ENCODE measurements at regions not wholly inside any gene's neighbourhood (a gene's known extent, or its start where the extent isn't known, plus 50 kb on each side); places are given as distances from the start of the nearest gene placed in this dataset.

- H3K36me3 ChIP-seq (ENCODE audit: control insufficient read depth in 2 of 4, insufficient read depth in 4 of 4, low read length in 3 of 4): no peaks in the 10 kb centered on the region; a peak in 1 of 8 replicates
- H3K56ac ChIP-seq (replicated peaks; ENCODE audit: insufficient read length, low read depth, low read length): no peak overlapping the region
- H2AFZ ChIP-seq (ENCODE audit: low read length): no peak overlapping the region
- H3K27me3 ChIP-seq (replicated peaks in 1 of 4; ENCODE audit: control insufficient read depth in 3 of 4, extremely low read depth in 1 of 4, insufficient read depth in 3 of 4, low read length in 3 of 4): no peaks in the 10 kb centered on the region; a peak in 1 of 7 replicates
- H3K4ac ChIP-seq (replicated peaks; ENCODE audit: insufficient read length, low read depth, low read length): no peak overlapping the region
- TF ChIP-seq SIRT6 (IDR thresholded peaks at IDR 0.05; ENCODE audit: low read length) (no peak), KDM5A (IDR thresholded peaks at IDR 0.05; ENCODE audit: low read length) (no peak), SRF (IDR thresholded peaks at IDR 0.05; ENCODE audit: low read depth, low read length) (no peak), NRF1 (IDR thresholded peaks at IDR 0.05; ENCODE audit: low read depth, low read length) (no peak)
- H3K23ac ChIP-seq (ENCODE audit: insufficient read length): no peak overlapping the region
- H3K18ac ChIP-seq (ENCODE audit: extremely low read depth, low read length): no peak overlapping the region
- no peak overlapping the region for H3K27ac ChIP-seq (ENCODE audit: low read depth, low read length)
- no peak overlapping the region for H3K4me2 ChIP-seq (ENCODE audit: insufficient read depth in 1 of 2, low read depth in 2 of 2, low read length in 2 of 2)
- no peak overlapping the region for H4K91ac ChIP-seq (replicated peaks; ENCODE audit: insufficient read length, low read length)
- H3K23me2 ChIP-seq (ENCODE audit: low read depth, low read length): peaks cover 7% of the 10 kb centered on the region
- H4K5ac ChIP-seq (ENCODE audit: insufficient read length, low read depth, low read length): no peak overlapping the region
- ChIA-PET POLR2A (ENCODE audit: partially characterized antibody) (interaction anchor here (1.1 kb wide), 1 partner anchor 10 kb away, joined by 3 read pairs; no protein-coding TSS in a partner anchor), CTCF (ENCODE audit: partially characterized antibody) (interaction anchor here (1.6 to 3.4 kb wide), 2 partner anchors 36 to 83 kb away, joined by 4 to 14 read pairs; no protein-coding TSS in a partner anchor)
- no peaks in the 10 kb centered on the region for H3K79me2 ChIP-seq (ENCODE audit: control insufficient read depth in 1 of 2, insufficient read depth in 2 of 2, low read length in 2 of 2)
- DNase-seq (ENCODE audit: low read depth in 1 of 2, low spot score in 2 of 2) (peak in 1 of 2 experiments; percentile 28), FAIRE-seq (no peak)
- H2BK20ac ChIP-seq (ENCODE audit: low read length): no peak overlapping the region
- no peak overlapping the region for H2BK15ac ChIP-seq (ENCODE audit: low read length)
- H2BK12ac ChIP-seq (ENCODE audit: low read depth, low read length): no peak overlapping the region
- no peak overlapping the region for H3K4me3 ChIP-seq (ENCODE audit: extremely low read depth in 1 of 4, insufficient read depth in 2 of 4, low read depth in 3 of 4, low read length in 4 of 4)
- peaks cover 0 to 2% of the 10 kb centered on the region in 2 experiments for H4K20me1 ChIP-seq (replicated peaks in 1 of 2; ENCODE audit: control insufficient read depth in 1 of 2, insufficient read depth in 2 of 2, low read length in 2 of 2)
- no peak overlapping the region for H2AK5ac ChIP-seq (ENCODE audit: low read depth, low read length)
- H3K79me1 ChIP-seq (ENCODE audit: low read depth, low read length): 0 out of 2 replicates have a peak, but pooled peaks cover 3% of the 10 kb centered on the region
- H3K4me1 ChIP-seq (replicated peaks in 1 of 4; ENCODE audit: control insufficient read depth in 3 of 4, insufficient read depth in 4 of 4, low read length in 3 of 4): no peaks in the 10 kb centered on the region; a peak in 1 of 7 replicates
- no peak overlapping the region for H2BK120ac ChIP-seq (replicated peaks; ENCODE audit: low read depth, low read length)
- H3K9ac ChIP-seq (replicated peaks in 1 of 4; ENCODE audit: extremely low read depth in 1 of 4, low read depth in 3 of 4, low read length in 3 of 4): no peak overlapping the region
- WGBS, 2 experiments (ENCODE audit: extremely low coverage in 1 of 2, insufficient coverage in 1 of 2, insufficient read length in 1 of 2, insufficient replicate concordance in 2 of 2, low coverage in 1 of 2, low lambda C conversion rate in 2 of 2, missing lambda C conversion rate in 1 of 2): 94% methylated on average over 12 of the region's 12 CpGs; no CpG with 5 or more reads in 1 of the 2 experiments
- H2BK5ac ChIP-seq (ENCODE audit: low read depth, low read length): no peak overlapping the region
- H3K14ac ChIP-seq (ENCODE audit: insufficient read length): no peak overlapping the region
- H4K8ac ChIP-seq (ENCODE audit: extremely low read depth, insufficient read depth, low read length): no peak overlapping the region
- H3K9me3 ChIP-seq (ENCODE audit: insufficient read depth in 2 of 2, low read depth in 1 of 2, low read length in 1 of 2): peaks cover 2 to 7% of the 10 kb centered on the region in 2 experiments; a peak in 2 of 4 replicates
These were observed 116.3 kb downstream of the ERMARD start for GRCh38 chr6:169867751-169868191.

All from H1 (cell line).